K562 (cell line): ENCODE measurements at regions not wholly inside any gene's neighbourhood (a gene's known extent, or its start where the extent isn't known, plus 50 kb on each side); places are given as distances from the start of the nearest gene placed in this dataset.

Source experiments
- ATAC-seq: fragments of 200-7000 bp; cut with Tn5 transposase; 3 replicates; pipeline ENCODE4 v1.9.1; 2020; ENCODE audit warnings: moderate library complexity
- BruUV-seq: library from RNA; stranded (reverse); fragments of 400-500 nt; replicated peaks from 2 replicates; lab custom pipeline; 2021; lab: Mats Ljungman, UMichigan
- CTCF ChIA-PET: fragments of 300-600 bp; formaldehyde crosslinking; extraction: SDS; loops from one replicate; lab custom pipeline; 2021; ENCODE audit warnings: low intra/inter-chr PET ratio; lab: Yijun Ruan, JAX
- POLR2A ChIA-PET: fragments of 300-600, 350-650 bp; sonication (Branson Sonifier 250); formaldehyde crosslinking; extraction: SDS; loops from one replicate; lab custom pipeline; 2021; ENCODE audit warnings: antibody characterized with exemption, inconsistent platforms; lab: Yijun Ruan, JAX
- DNase-seq, 4 experiments: peaks; one replicate each; pipeline versions ENCODE4 v3.0.0 to v3.0.0-alpha.2; 2011 to 2018; ENCODE audit warnings: low spot score in 3 of 4, mixed read lengths in 3 of 4; ENCODE audit errors: extremely low read depth in 1 of 4
- FAIRE-seq: peaks from 2 replicates; lab custom pipeline; 2011; peaks lifted over from hg19 to GRCh38; lab: Jason Lieb, UNC
- H2AFZ ChIP-seq: 2 replicates; pipeline ENCODE4 v1.6.0; 2011; ENCODE audit warnings: low read depth, low read length, control low read depth, inconsistent platforms
- H3K27ac ChIP-seq: fragments of 200-600 bp; 3 replicates; pipeline ENCODE4 v1.8.0; 2011; ENCODE audit warnings: low read depth, mild to moderate bottlenecking, control low read depth, inconsistent platforms, low read length, moderate library complexity, mixed read lengths; ENCODE audit errors: extremely low read depth
- H3K27me3 ChIP-seq, 2 experiments: fragments of 300-600 bp in 1 of 2; 2 replicates in 1 of 2; 3 replicates in 1 of 2; pipeline versions ENCODE4 v1.6.0 to v1.8.0; 2011; ENCODE audit warnings: inconsistent platforms in 2 of 2, low read length in 2 of 2, mild to moderate bottlenecking in 1 of 2, mixed read lengths in 1 of 2, moderate library complexity in 1 of 2; ENCODE audit not compliant: control insufficient read depth in 2 of 2, insufficient read depth in 2 of 2
- H3K36me3 ChIP-seq: fragments of 300-600 bp; 3 replicates; pipeline ENCODE4 v1.8.0; 2011; ENCODE audit warnings: mild to moderate bottlenecking, low read length, inconsistent platforms; ENCODE audit not compliant: control insufficient read depth, insufficient read depth
- H3K4me1 ChIP-seq, 2 experiments: fragments of 200-600 bp in 1 of 2; replicated peaks in 1 of 2; 2 replicates in 1 of 2; 3 replicates in 1 of 2; pipeline versions ENCODE4 v1.5.1 to v1.8.0; 2011; ENCODE audit warnings: inconsistent platforms in 2 of 2, low read length in 2 of 2, mild to moderate bottlenecking in 1 of 2, mixed read lengths in 1 of 2, moderate library complexity in 1 of 2; ENCODE audit not compliant: control insufficient read depth in 2 of 2, insufficient read depth in 2 of 2
- H3K4me2 ChIP-seq: 2 replicates; pipeline ENCODE4 v1.6.1; 2011; ENCODE audit warnings: low read length, control low read depth, inconsistent platforms, mixed read lengths; ENCODE audit not compliant: insufficient read depth
- H3K4me3 ChIP-seq: fragments of 200-600 bp; sonication (generic), shearing (Covaris generic); 2 replicates; pipeline ENCODE4 v1.5.1; 2016; ENCODE audit warnings: control low read depth, inconsistent platforms
- H3K79me2 ChIP-seq: fragments of 200-600 bp; 3 replicates; pipeline ENCODE4 v1.8.0; 2011; ENCODE audit warnings: low read length, inconsistent platforms; ENCODE audit not compliant: control insufficient read depth, insufficient read depth
- H3K9ac ChIP-seq, 2 experiments: 2 replicates each; pipeline versions ENCODE4 v1.6.0 to v1.6.1; 2011; ENCODE audit warnings: low read depth in 2 of 2, low read length in 2 of 2, control low read depth in 1 of 2, inconsistent platforms in 1 of 2, mild to moderate bottlenecking in 1 of 2, mixed read lengths in 1 of 2; ENCODE audit not compliant: insufficient read depth in 1 of 2
- H3K9me1 ChIP-seq: one replicate; pipeline ENCODE4 v1.6.0; 2011; ENCODE audit warnings: inconsistent platforms, mild to moderate bottlenecking, low read length, moderate library complexity; ENCODE audit not compliant: control insufficient read depth, insufficient read depth
- H3K9me3 ChIP-seq: replicated peaks from 2 replicates; pipeline ENCODE4 v1.5.1; 2011; ENCODE audit warnings: low read depth, low read length, inconsistent platforms; ENCODE audit not compliant: control insufficient read depth, insufficient read depth
- H4K20me1 ChIP-seq: replicated peaks from 2 replicates; pipeline ENCODE4 v1.6.1; 2011; ENCODE audit warnings: low read length, inconsistent platforms, mixed read lengths; ENCODE audit not compliant: control insufficient read depth, insufficient read depth
- BRF1 ChIP-seq: IDR thresholded peaks from 3 replicates; pipeline ENCODE4 v1.6.1; 2011; ENCODE audit warnings: borderline replicate concordance, mild to moderate bottlenecking; ENCODE audit not compliant: insufficient read length; ENCODE audit errors: extremely low read depth
- CBX2 ChIP-seq: fragments of 200-600 bp; sonication (generic); IDR thresholded peaks from one replicate; pipeline ENCODE4 v1.6.1; 2012; ENCODE audit warnings: mild to moderate bottlenecking, low read length, inconsistent platforms; ENCODE audit not compliant: insufficient read depth, poor library complexity, severe bottlenecking
- NELFE ChIP-seq: IDR thresholded peaks from 2 replicates; pipeline ENCODE4 v1.6.1; 2011; ENCODE audit warnings: mild to moderate bottlenecking; ENCODE audit not compliant: insufficient read depth, insufficient read length
- NFYB ChIP-seq: IDR thresholded peaks from 2 replicates; pipeline ENCODE4 v1.6.1; 2011; ENCODE audit warnings: mild to moderate bottlenecking, moderate library complexity; ENCODE audit not compliant: insufficient read length; ENCODE audit errors: extremely low read depth
- PHF21A ChIP-seq: fragments of 450-650 bp; IDR thresholded peaks from 2 replicates; pipeline ENCODE4 v1.6.1; 2017; ENCODE audit warnings: low read depth, borderline replicate concordance
- PYGO2 ChIP-seq: fragments of 450-650 bp; IDR thresholded peaks from 2 replicates; pipeline ENCODE4 v1.6.1; 2016; ENCODE audit warnings: mild to moderate bottlenecking, missing genetic modification characterization, moderate library complexity, missing compliant biosample characterization
- RHOXF2B ChIP-seq: fragments of 250-450 bp; sonication (Bioruptor Pico); conservative IDR thresholded peaks from 2 replicates; pipeline ENCODE4 v1.5.1; 2021
- ZBTB8A ChIP-seq: fragments of 450-650 bp; IDR thresholded peaks from 2 replicates; pipeline ENCODE4 v1.6.1; 2018; ENCODE audit warnings: mild to moderate bottlenecking, moderate library complexity; ENCODE audit not compliant: partially characterized antibody
- ZNF217 ChIP-seq: sonication (generic); formaldehyde crosslinking; IDR thresholded peaks from 2 replicates; pipeline ENCODE4 v1.8.0; 2022; ENCODE audit warnings: mild to moderate bottlenecking, missing genetic modification reagents
- ZNF699 ChIP-seq: fragments of 250-450 bp; sonication (Bioruptor Pico); IDR thresholded peaks from 2 replicates; pipeline ENCODE4 v1.8.0; 2021; ENCODE audit warnings: mild to moderate bottlenecking, moderate library complexity; ENCODE audit not compliant: insufficient replicate concordance
- WGBS: fragments of 100-300 bp; shearing (Covaris generic); methylation state at CpG from one replicate; pipeline ENCODE4 v1.1.6; 2016; ENCODE audit warnings: low coverage, mixed read lengths; ENCODE audit not compliant: insufficient coverage; ENCODE audit errors: missing lambda C conversion rate; 5-methylcytosine and 5-hydroxymethylcytosine counted together
- in situ Hi-C: fragments of 300-500 bp; cut with MboI; formaldehyde crosslinking; loops from 4 replicates; pipeline ENCODE4 v1.15.0; 2018; ENCODE audit warnings: inconsistent platforms, mixed read lengths
- intact Hi-C: fragments of 100-400 bp; cut with micrococcal nuclease; formaldehyde crosslinking; loops from 2 replicates; pipeline ENCODE4 v1.14.2; 2022
- TF ChIP-seq, protein P1 (sequence below): fragments of 200-600 bp; sonication (generic); IDR thresholded peaks from one replicate; pipeline ENCODE4 v1.6.1; 2012; ENCODE audit warnings: mild to moderate bottlenecking, low read depth, low read length, inconsistent platforms

GRCh38 chr10:78166261-78166660, 132.6 kb downstream of the RPS24 start:
- Histone ChIP-seq H3K27me3 (peaks cover 2 to 21% of the 10 kb centered on the region in 2 experiments; a peak in 3 of 5 replicates), H3K4me2 (no peak overlapping the region), H2AFZ (no peak overlapping the region), H3K27ac (no peak overlapping the region), H3K9me3 (no peaks in the 10 kb centered on the region), H3K9me1 (no peaks in the 10 kb centered on the region), H4K20me1 (no peaks in the 10 kb centered on the region), H3K79me2 (no peaks in the 10 kb centered on the region), H3K4me1 (no peaks in the 10 kb centered on the region), H3K36me3 (no peaks in the 10 kb centered on the region), H3K9ac (no peak overlapping the region), H3K4me3 (no peak overlapping the region)
- intact Hi-C loops (loop anchor here (5.0 kb wide), 1 partner anchor 119 kb away; no protein-coding TSS in a partner anchor), in situ Hi-C loops (no loop called here)
- FAIRE-seq: no peak
- no peak for DNase-seq
- TF ChIP-seq ZNF217 (CRISPR knock-in tag) (no peak), PHF21A (no peak), RHOXF2B (CRISPR knock-in tag) (no peak), ZBTB8A (no peak), BRF1 (no peak), NELFE (no peak), PYGO2 (tag) (no peak), CBX2 (no peak), ZNF699 (CRISPR knock-in tag) (no peak), NFYB (no peak)
- TF ChIP-seq, protein P1, sequence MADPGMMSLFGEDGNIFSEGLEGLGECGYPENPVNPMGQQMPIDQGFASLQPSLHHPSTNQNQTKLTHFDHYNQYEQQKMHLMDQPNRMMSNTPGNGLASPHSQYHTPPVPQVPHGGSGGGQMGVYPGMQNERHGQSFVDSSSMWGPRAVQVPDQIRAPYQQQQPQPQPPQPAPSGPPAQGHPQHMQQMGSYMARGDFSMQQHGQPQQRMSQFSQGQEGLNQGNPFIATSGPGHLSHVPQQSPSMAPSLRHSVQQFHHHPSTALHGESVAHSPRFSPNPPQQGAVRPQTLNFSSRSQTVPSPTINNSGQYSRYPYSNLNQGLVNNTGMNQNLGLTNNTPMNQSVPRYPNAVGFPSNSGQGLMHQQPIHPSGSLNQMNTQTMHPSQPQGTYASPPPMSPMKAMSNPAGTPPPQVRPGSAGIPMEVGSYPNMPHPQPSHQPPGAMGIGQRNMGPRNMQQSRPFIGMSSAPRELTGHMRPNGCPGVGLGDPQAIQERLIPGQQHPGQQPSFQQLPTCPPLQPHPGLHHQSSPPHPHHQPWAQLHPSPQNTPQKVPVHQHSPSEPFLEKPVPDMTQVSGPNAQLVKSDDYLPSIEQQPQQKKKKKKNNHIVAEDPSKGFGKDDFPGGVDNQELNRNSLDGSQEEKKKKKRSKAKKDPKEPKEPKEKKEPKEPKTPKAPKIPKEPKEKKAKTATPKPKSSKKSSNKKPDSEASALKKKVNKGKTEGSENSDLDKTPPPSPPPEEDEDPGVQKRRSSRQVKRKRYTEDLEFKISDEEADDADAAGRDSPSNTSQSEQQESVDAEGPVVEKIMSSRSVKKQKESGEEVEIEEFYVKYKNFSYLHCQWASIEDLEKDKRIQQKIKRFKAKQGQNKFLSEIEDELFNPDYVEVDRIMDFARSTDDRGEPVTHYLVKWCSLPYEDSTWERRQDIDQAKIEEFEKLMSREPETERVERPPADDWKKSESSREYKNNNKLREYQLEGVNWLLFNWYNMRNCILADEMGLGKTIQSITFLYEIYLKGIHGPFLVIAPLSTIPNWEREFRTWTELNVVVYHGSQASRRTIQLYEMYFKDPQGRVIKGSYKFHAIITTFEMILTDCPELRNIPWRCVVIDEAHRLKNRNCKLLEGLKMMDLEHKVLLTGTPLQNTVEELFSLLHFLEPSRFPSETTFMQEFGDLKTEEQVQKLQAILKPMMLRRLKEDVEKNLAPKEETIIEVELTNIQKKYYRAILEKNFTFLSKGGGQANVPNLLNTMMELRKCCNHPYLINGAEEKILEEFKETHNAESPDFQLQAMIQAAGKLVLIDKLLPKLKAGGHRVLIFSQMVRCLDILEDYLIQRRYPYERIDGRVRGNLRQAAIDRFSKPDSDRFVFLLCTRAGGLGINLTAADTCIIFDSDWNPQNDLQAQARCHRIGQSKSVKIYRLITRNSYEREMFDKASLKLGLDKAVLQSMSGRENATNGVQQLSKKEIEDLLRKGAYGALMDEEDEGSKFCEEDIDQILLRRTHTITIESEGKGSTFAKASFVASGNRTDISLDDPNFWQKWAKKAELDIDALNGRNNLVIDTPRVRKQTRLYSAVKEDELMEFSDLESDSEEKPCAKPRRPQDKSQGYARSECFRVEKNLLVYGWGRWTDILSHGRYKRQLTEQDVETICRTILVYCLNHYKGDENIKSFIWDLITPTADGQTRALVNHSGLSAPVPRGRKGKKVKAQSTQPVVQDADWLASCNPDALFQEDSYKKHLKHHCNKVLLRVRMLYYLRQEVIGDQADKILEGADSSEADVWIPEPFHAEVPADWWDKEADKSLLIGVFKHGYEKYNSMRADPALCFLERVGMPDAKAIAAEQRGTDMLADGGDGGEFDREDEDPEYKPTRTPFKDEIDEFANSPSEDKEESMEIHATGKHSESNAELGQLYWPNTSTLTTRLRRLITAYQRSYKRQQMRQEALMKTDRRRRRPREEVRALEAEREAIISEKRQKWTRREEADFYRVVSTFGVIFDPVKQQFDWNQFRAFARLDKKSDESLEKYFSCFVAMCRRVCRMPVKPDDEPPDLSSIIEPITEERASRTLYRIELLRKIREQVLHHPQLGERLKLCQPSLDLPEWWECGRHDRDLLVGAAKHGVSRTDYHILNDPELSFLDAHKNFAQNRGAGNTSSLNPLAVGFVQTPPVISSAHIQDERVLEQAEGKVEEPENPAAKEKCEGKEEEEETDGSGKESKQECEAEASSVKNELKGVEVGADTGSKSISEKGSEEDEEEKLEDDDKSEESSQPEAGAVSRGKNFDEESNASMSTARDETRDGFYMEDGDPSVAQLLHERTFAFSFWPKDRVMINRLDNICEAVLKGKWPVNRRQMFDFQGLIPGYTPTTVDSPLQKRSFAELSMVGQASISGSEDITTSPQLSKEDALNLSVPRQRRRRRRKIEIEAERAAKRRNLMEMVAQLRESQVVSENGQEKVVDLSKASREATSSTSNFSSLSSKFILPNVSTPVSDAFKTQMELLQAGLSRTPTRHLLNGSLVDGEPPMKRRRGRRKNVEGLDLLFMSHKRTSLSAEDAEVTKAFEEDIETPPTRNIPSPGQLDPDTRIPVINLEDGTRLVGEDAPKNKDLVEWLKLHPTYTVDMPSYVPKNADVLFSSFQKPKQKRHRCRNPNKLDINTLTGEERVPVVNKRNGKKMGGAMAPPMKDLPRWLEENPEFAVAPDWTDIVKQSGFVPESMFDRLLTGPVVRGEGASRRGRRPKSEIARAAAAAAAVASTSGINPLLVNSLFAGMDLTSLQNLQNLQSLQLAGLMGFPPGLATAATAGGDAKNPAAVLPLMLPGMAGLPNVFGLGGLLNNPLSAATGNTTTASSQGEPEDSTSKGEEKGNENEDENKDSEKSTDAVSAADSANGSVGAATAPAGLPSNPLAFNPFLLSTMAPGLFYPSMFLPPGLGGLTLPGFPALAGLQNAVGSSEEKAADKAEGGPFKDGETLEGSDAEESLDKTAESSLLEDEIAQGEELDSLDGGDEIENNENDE: no peak
- CTCF ChIA-PET: no interaction called here
- no TSS peak for BruUV-seq
- 3% methylated on average over 3 of the region's 3 CpGs for WGBS
- no peak for ATAC-seq
- POLR2A ChIA-PET: no interaction called here
